Medulla oblongata (tissue), 1 donor: ENCODE measurements at regions not wholly inside any gene's neighbourhood (a gene's known extent, or its start where the extent isn't known, plus 50 kb on each side); places are given as distances from the start of the nearest gene placed in this dataset.
"Not testable (repeated sequence)": the region's sequence is repeated elsewhere in the genome, so short reads cannot be mapped to it uniquely, and the experiment has no call there.

Source experiments
- DNase-seq: peaks from one replicate; pipeline ENCODE4 v3.0.0-alpha.2; 2015; ENCODE audit errors: extremely low spot score

DNA sequence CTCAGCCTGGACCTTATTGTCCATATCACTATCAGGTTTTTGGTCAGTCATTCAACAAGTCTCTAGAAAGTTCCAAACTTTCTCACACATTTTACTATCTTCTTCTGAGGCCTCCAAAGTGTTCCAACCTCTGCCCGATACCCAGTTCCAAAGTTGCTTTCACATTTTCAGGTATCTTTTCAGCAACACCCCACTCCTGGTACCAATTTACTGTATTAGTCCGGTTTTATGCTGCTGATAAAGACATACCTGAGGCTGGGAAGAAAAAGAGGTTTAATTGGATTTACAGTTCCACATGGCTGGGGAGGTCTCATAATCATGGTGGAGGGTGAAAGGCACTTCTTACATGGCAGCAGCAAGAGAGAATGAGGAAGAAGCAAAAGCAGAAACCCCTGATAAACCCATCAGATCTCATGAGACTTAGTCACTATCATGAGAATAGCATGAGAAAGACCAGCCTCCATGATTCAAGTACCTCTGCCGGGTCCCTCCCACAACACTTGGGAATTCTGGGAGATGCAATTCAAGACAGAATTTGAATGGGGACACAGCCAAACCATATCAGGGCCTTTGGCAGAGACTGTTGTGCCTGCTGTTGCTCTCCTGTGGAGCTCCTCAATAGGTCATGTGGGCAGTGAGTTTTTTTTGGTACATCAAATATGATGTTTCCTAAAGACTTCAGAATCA, 256.0 kb downstream of the RPLP1 start:
- DNase-seq = not testable (repeated sequence)

DNA sequence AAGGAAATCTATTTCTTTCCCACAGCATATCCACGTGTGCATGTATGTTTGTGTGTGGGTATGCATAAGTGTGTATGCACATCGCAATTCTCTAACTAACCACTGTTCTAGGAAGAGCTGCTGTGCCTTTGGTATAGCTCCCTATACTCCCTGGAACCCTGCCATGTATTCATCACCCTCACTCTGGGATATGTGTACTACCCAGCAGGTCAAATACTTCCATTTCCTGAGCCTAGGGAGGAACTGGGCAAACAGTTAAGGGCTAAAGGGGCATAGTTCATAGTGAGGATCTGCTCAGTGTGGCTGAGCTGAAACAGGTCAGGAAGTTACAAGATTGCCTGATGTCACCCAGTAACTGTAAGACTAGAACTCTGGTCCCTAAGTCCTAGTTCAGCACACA, 260.4 kb downstream of the RPLP1 start:
- no peak for DNase-seq

DNA sequence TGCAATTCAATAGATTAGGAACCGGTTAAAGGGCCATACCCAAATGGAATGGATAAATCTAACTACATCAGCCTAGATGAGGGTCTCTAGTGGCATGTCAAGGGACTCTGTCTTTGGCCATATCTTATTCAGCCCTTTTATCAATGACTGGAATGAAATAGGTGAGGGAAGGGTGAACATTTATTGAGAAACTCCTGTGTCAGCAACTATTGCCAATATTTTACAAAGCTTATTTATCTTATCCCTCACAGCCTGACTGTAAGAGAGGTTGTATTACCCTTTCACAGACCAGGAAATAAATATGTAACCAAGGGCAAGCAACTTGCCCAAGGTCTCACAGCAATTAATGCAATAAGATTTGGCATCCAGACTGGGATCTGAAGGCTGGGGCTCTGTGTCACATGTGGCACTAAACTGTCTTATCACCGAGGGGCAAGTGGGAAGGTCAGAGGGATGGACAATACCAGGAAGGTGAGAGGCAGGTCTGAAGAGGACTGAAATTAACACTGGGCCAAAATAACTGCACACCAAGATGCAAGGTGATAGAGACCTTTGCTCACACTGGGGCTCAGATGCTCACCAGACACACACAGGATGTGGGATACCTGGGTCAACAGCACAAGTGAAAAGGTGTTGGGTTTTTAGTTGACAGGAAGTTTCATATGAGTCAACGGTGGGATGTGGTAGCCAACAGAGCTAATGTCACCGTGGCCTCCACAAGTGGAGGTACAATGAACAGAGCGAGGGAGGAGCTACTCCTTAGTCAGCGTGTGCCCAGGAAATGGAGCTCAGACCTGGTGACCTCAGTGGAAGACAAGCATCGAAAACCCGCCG, 261.3 kb downstream of the RPLP1 start:
- DNase-seq = no peak

DNA sequence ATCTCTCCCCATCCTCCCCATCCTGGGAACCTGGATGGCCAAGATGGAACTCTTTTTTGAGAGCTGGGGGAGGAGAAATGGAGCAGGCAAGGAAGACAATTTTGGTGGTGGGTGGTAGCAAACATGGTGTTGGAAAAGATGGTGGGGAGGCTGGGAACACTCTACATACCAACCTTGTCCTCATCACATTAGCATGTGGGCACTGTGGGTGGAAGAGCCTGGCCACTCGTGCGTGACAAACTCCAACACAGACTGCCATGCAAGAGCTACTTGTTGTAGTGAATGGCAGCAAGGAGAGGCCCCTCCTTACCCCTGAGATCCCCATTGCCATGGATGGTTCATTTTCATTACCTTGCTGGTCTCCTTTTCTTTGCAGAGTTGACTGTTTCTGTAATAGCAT, 262.6 kb downstream of the RPLP1 start:
- no peak for DNase-seq

DNA sequence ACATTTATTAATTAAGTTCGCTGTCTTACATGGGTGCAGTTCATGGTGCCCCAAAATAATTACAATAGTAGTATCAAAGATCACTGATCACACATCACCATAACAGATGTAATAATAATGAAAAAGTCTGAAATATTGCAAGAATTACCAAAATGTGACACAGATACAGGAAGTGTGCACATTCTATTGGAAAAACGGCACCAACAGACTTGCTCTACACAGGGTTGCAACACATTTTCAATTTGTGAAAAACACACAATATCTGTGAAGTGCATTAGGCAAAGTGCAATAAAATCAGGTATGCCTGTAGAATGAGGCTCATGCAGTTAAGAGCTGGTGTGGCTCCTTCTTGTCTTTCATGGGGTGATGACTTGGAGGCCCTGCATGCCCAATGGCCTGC, 265.8 kb downstream of the RPLP1 start:
- no peak for DNase-seq

DNA sequence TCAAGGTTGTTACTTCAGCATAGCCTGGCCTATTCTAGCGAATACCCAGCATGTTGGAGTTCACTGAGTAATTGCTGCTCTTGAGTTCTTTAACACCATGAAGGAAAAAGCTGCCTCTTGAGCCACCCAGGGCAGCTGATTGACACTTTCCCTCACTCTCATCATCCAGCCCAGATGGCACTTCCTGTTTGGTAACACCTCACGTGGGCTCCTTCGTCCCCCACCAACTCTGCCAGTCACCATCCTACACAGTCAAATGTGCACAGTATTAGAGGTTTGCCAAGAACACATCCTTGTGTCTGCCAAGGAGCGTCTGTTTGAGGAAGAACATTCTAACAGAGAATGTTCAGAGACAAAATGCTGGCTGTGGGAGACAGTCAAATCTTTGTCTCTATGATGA, 266.3 kb downstream of the RPLP1 start:
- peak; percentile 78 for DNase-seq

DNA sequence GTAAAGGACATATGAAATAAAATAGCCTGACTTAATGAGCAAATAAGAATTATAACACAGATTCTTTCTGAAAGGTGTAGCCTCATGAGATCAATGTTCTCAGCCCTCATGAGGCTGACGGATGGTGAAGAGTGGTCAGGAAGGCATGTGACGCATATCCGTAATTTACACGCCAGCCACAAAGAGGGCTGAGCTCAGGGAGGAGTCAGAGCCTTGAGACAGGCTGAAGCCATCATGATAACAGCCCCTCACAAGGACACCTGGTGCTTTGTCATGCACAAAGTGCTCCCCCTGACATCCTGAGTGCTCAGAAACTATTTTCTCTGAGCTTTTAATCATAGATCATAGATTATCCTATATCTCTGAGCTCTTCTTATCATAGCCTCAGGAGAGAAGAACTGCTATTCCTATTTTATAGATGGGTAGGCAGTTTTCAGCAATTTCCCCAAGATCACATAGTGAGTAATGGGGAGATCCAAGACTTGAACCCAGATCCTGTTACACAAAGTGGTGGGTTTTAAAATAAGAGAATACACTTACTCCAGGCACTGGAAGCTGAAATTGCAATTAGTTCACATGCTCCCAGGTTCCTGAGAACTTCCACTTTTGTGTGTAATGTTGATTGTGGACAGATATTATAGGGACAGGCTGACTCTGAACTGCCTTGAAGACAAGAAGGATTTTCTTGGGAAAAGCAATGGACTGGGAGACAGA, 267.1 kb downstream of the RPLP1 start:
- DNase-seq = peak; percentile 60

DNA sequence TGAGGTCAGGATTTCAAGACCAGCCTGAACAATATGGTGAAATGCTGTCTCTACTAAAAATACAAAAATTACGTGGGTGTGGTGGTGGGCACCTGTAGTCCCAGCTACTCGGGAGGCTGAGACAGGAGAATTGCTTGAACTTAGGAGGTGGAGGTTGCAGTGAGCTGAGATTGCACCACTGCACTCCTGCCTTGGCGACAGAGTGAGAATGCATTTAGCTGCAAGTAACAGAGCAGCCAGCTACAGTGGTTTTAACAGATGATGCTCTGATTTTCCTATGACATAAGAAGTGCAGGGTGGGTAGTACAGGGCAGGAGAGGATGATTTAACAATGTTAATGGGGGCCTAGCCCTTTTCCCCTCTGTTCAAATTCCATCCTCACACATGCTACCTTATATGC, 267.9 kb downstream of the RPLP1 start:
- DNase-seq = no peak

DNA sequence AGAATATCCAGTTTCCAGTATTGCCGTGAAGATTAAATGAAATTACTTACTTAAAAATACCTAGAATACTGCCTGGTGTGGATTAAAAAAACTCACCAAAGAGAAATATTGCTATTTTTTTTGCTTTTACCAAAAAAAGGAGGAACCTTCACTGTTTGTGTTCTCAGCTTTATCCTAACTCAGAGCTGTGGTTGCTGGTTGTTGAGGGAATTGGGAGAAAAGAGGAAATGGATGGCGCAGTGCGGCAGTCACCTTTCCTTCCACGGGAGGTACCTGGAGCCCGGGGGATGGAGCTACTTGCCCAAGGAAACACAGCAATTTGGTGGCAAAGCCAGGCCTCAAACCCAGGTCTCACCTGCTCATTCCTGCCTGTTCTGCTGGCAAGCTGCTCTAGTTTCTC, 270.3 kb downstream of the RPLP1 start:
- no peak for DNase-seq

DNA sequence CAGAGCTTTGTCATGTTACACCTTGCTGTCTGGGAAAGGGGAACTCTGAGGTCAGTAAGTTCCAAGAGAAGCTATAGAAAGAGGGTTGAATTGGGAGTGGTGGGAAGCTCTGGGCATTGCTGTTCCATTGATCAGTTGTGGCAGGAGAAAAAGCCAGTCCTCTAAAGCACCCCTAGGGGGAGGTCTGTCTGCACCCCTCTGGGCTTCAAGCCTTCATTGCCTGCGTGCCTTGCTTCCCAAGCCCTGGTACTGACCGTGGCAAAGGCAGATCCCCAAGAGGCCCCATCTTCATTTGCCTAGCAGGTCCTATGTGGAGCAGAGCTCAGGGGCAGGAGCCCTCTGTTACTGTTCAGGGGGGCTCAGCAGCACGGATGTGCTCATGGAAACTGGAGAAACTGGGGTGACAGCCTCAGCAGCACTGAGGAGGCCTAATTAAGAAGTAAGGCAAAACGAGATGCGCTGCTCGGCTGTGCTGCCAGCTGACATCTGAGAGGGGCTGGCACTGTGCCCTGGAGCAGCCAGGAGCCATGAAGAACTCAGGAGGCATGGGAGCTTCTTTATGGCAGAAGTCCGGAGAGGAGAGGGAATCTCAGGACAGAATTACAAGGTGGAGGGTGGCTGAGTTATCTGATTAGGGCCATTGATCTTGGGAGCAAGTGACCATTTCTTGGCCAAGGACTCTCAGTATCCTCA, 270.9 kb downstream of the RPLP1 start:
- no peak for DNase-seq

DNA sequence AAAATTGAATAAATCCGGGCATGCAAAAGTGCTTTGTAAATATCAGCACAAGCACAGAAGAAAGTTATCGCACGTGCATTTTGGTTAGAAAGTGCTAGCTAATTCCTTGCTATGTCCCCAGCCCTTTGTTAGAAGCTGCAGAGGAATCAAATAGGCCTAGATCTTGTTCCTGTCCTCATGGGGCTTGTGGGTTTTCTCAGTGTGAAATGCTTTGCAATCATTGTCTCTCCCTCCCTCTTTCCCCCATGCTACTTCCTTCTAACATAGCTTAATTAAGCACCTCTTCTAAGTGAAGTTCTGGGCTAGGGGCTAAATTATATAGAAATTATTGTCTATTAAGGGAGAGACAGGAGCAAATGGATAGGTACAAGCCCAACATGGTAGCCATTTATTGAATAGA, 271.7 kb downstream of the RPLP1 start:
- DNase-seq = no peak

DNA sequence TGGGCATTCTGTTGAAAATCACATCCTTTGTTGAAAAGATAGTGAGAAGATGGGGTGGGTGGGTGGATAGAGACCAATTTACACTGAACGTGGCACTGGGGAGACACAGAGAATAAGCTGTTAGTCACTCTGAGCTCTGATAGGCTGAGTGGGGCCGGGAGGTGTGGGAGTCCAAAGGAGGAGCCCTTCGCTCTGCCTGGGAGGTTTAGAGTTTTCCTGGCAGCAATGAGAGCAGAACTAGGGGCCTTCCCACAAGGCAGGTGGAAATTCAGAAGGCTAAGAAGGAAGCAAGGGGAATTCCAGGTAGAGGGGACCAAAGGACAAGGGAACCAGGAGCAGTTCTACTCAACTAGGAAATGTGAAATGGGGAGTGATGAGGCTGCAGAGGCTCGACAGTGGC, 272.7 kb downstream of the RPLP1 start:
- no peak for DNase-seq

DNA sequence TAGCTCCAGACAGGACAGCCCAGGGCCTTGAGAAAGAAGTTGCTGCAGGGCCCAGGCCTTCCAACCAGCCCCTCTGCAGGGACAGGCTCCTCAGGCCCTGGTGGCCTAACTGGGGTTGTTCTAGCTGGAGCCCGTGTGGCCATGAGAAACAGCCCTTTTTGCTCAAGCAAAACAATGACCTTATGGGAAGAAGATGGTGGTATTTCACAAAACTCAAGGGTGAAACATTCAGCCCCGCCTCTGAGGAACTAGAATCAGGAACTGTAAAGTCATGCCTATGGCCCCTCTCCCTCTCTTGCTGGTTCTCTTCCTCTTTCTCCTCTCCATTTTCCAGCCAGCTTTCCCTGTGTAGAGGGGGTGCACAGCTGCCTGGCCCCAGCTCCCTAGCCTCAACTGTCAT, 273.3 kb downstream of the RPLP1 start:
- DNase-seq = peak; percentile 41

DNA sequence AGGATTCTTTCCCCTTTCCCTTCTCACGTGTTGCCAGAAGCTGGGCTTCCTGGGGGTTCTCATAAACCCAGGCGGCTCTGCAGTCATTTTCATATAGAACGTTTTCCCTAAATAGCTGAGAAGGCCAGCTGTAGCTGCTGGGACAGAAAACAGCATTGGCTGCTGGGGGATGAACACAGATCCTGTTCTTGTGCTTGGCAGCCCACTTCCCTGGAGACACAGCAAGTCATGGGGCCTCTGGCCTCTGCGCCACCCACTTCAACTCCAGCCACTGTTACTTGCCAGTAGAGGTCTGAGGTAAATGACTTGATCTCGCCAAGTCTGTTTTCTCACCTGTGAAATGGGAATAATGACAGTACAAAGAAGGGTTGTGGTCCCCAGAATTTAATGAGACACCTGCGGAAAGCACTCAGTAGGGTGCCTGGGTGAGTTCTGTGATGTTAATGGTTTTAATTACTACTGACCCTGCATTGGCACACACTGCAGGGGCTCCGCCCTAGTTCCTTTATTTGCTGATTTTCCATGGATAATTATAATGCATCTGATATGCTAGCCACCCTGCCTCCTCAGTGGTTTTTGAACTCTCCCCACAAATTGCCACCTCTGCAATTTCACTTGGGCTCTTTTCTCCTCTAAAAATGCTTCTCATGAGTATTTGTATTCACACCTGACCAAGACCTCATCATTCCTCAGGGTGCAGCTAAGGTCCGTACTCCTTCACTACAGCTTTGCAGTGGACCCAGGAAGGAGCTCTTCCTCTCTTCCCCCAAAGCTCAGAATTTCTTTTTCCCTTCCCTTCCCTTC, 274.7 kb downstream of the RPLP1 start:
- DNase-seq = peak; percentile 19

DNA sequence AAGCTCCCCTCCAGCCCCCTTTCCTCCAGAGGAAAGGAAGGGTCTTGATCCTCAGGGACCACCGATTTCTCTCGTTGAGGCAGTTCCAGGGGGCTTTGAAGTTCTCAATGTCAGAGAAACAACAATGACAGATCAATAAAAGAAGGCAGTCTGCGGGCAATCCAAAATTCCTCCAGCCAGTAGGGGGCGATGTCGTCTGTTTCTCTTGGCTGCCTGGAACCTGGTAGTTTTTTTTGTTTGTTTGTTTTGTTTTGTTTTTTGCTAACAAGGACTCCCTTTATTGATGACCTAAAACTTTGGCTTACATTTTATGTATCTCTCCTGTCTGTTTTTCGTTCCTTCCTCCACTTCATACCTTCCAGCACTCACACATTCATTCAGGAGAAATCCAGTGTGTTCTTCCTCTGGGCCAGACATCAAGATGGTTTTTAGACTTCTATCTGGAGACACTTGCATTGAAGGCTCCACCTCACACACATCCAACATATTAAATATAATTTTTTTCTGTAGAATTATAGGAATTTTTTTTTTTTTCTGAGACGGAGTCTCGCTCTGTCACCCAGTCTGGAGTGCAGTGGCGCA, 276.6 kb downstream of the RPLP1 start:
- DNase-seq = no peak

DNA sequence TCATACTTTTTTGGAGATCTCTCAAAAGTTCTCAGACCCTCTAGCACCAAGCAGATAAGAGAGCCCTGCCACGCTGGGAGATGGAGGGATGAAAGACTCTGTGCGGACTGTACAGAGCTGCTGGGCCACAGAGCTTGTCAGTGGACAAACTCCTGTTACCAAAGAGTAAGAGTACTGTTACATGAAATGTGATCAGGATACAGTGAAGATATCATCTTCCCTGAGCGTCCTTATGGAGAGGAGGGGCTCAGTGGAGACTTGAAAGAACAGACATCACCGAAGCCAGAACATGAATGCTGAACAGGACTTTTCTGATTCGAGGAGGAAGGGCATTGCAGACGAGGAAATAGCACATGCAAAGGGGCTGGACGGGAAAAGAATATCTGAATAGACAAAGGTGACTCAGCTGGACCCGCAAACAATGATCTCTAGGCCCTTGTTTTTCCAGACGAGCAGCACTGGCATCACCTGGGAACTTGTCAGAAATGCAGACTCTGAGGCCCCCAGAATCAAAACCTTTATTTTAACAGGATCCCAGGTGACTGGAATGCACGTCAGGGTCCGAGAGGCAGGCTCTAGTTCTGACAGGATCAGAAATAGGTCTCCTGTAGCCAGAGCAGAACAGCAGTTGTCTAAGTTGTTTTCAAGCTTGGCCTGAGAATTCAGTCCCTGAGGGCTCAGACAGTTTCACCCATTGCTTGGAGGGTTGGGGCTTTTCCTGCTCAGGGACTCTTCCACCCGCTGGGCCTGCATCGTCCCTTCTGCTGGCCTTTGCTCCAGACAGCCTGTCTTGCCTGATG, 277.9 kb downstream of the RPLP1 start:
- no peak for DNase-seq

DNA sequence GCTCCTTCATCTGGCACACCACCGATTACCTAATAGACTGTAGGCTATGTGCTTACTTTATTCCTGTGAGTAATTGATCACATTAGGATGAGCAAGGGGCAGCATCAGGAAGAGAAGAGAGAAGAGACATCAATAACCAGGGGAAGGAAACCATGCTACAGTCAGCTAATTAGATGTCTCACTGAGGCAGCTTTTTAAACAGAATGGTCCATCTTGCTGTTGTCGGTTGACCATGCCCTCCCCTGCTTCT, 278.4 kb downstream of the RPLP1 start:
- no peak for DNase-seq

DNA sequence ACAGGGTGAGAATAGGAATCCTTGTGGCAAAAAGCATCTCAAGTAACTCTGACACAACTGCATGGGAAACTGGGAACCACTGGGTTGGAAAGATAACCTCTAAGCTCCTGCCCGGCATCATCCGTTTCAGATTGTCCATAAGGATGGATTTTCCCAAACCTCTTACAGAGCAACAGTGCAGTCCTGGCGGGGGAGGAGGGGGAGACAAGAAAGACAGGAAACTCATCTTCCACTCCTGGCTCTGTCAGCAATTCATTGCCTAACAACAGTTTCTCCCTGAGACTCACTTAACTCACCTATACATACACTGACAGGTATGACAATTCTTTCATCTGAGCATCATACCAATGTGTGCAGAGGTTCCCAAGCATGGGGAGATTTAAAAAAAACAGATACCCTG, 279.0 kb downstream of the RPLP1 start:
- DNase-seq = no peak

DNA sequence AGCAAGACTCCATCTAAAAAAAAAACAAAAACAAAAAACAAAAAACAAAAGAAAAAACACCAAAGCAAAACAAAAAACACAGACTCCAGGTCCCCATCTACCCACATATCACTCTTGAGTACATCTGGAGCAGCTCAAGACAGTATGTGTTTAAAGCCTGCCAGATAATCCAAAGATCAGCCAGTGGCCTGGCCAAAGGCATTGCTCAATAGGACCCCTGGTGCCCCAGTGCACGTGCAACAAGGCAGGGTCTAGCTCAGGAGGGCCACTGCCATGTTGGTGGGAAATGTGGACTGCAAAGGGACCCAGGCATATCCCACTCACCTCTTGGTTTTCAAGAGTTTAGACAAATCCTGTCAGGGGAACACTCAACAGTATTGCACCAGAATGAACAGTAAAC, 279.5 kb downstream of the RPLP1 start:
- no peak for DNase-seq

DNA sequence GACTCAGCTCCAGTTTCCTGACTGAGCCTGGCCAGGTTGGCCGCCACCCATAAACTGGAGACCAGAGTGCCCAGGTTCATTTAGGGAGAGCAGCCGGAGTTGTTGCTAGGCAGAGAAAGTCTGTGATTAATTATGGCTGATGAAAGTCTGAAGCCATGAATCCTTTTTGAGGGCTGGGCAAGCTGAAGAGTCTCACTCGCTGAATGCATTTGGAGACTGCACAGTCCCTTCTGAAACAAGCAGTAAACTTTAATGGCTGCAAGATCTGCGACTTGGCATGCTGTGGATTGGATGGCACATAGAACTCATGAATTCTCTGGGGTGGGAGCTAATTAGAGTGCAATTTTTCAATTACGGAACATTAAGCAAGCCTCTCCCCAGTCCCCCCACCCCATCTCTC, 282.1 kb downstream of the RPLP1 start:
- peak; percentile 35 for DNase-seq
